CD4-positive, CD25-positive, alpha-beta regulatory T cell (primary cell): ENCODE measurements at regions not wholly inside any gene's neighbourhood (a gene's known extent, or its start where the extent isn't known, plus 50 kb on each side); places are given as distances from the start of the nearest gene placed in this dataset.

ENCODE experiments used
- ATAC-seq, 2 donors: fragments of 150-1000 bp; cut with Tn5 transposase; one replicate each; pipeline ENCODE4 v1.10.0; 2021; ENCODE audit warnings: low read depth in 2 of 2, moderate number of reproducible peaks in 2 of 2, moderate library complexity in 1 of 2
- DNase-seq, 3 donors: peaks; one replicate each; pipeline versions ENCODE4 v3.0.0 to v3.0.0-alpha.2; 2012 to 2022; ENCODE audit warnings: mixed read lengths in 1 of 3
- H3K27ac ChIP-seq: one replicate; pipeline ENCODE4 v1.7.0; 2013; ENCODE audit warnings: mild to moderate bottlenecking, low read length; ENCODE audit not compliant: insufficient read depth, poor library complexity, severe bottlenecking
- H3K27me3 ChIP-seq: one replicate; pipeline ENCODE4 v1.7.0; 2013; ENCODE audit warnings: low read length; ENCODE audit not compliant: control insufficient read depth, insufficient read depth
- H3K36me3 ChIP-seq: one replicate; pipeline ENCODE4 v1.7.0; 2013; ENCODE audit warnings: mild to moderate bottlenecking, low read length, moderate library complexity; ENCODE audit not compliant: control insufficient read depth, insufficient read depth
- H3K4me1 ChIP-seq: 2 replicates; pipeline ENCODE4 v1.7.0; 2013; ENCODE audit warnings: mild to moderate bottlenecking, low read length; ENCODE audit not compliant: insufficient read depth, control insufficient read depth, poor library complexity, severe bottlenecking
- H3K4me3 ChIP-seq: one replicate; pipeline ENCODE4 v1.7.0; 2013; ENCODE audit warnings: low read depth, mild to moderate bottlenecking, low read length, moderate library complexity
- H3K9me3 ChIP-seq, 2 experiments: 1 replicate in 1 of 2; 2 replicates in 1 of 2; pipeline ENCODE4 v1.7.0; 2013; ENCODE audit warnings: low read length in 2 of 2, mild to moderate bottlenecking in 1 of 2, moderate library complexity in 1 of 2; ENCODE audit not compliant: control insufficient read depth in 2 of 2
- H3K27ac Mint-ChIP-seq, 3 donors: one replicate each; pipeline ENCODE4 v1.8.0; 2020 to 2022; ENCODE audit warnings: mild to moderate bottlenecking in 3 of 3, mixed read lengths in 3 of 3, moderate library complexity in 2 of 3
- H3K27me3 Mint-ChIP-seq: one replicate; pipeline ENCODE4 v1.8.0; 2022; ENCODE audit warnings: mild to moderate bottlenecking, mixed read lengths
- H3K36me3 Mint-ChIP-seq: one replicate; pipeline ENCODE4 v1.8.0; 2020; ENCODE audit warnings: mixed read lengths
- H3K4me1 Mint-ChIP-seq, 4 donors: one replicate each; pipeline ENCODE4 v1.8.0; 2020 to 2022; ENCODE audit warnings: mixed read lengths in 4 of 4, mild to moderate bottlenecking in 1 of 4
- H3K4me3 Mint-ChIP-seq, 4 donors: one replicate each; pipeline ENCODE4 v1.8.0; 2020 to 2022; ENCODE audit warnings: mild to moderate bottlenecking in 4 of 4, mixed read lengths in 4 of 4, moderate library complexity in 3 of 4
- H3K9me3 Mint-ChIP-seq, 7 donors: one replicate each; pipeline ENCODE4 v1.8.0; 2020 to 2022; ENCODE audit warnings: mixed read lengths in 7 of 7, mild to moderate bottlenecking in 3 of 7, moderate library complexity in 2 of 7

GRCh38 chr9:81767921-81768320, 78.6 kb upstream of the TLE1 start:
- Histone ChIP-seq H3K36me3 (no peaks in the 10 kb centered on the region), H3K27ac (no peak overlapping the region), H3K9me3 (no peaks in the 10 kb centered on the region), H3K27me3 (no peaks in the 10 kb centered on the region), H3K4me1 (no peaks in the 10 kb centered on the region), H3K4me3 (no peak overlapping the region)
- no peak for DNase-seq
- Mint-ChIP-seq H3K36me3 (no peaks in the 10 kb centered on the region), H3K27ac (no peak overlapping the region), H3K27me3 (no peaks in the 10 kb centered on the region), H3K4me3 (no peak overlapping the region), H3K4me1 (no peaks in the 10 kb centered on the region), H3K9me3 (peaks cover 0 to 13% (median 8%) of the 10 kb centered on the region in 7 donors)
- no peak for ATAC-seq

- no peak overlapping the region for H3K4me3 Mint-ChIP-seq
- no peak overlapping the region for H3K27ac Mint-ChIP-seq
These were observed 82.2 kb upstream of the TLE1 start for GRCh38 chr9:81771571-81771970.

GRCh38 chr9:81772144-81772543, 82.8 kb upstream of the TLE1 start:
- H3K36me3 ChIP-seq = no peaks in the 10 kb centered on the region
- Mint-ChIP-seq H3K27ac (no peak overlapping the region), H3K36me3 (no peaks in the 10 kb centered on the region), H3K4me1 (no peaks in the 10 kb centered on the region), H3K27me3 (no peaks in the 10 kb centered on the region), H3K9me3 (peaks cover 0 to 15% (median 7%) of the 10 kb centered on the region in 7 donors), H3K4me3 (no peak overlapping the region)
- H3K9me3 ChIP-seq = no peaks in the 10 kb centered on the region
- no peak overlapping the region for H3K4me3 ChIP-seq
- H3K4me1 ChIP-seq = no peaks in the 10 kb centered on the region
- ATAC-seq (no peak), DNase-seq (no peak)
- no peak overlapping the region for H3K27ac ChIP-seq
- H3K27me3 ChIP-seq = no peaks in the 10 kb centered on the region

More at GRCh38 chr9:81771571-81771970, 82.2 kb upstream of the TLE1 start:
- no peaks in the 10 kb centered on the region for H3K36me3 Mint-ChIP-seq
- Histone ChIP-seq H3K36me3 (no peaks in the 10 kb centered on the region), H3K4me1 (no peaks in the 10 kb centered on the region), H3K4me3 (no peak overlapping the region), H3K27me3 (no peaks in the 10 kb centered on the region), H3K9me3 (no peaks in the 10 kb centered on the region), H3K27ac (no peak overlapping the region)
- H3K9me3 Mint-ChIP-seq = peaks cover 0 to 20% (median 7%) of the 10 kb centered on the region in 7 donors
- no peaks in the 10 kb centered on the region for H3K27me3 Mint-ChIP-seq
- no peaks in the 10 kb centered on the region for H3K4me1 Mint-ChIP-seq
- DNase-seq (no peak), ATAC-seq (no peak)

- no peaks in the 10 kb centered on the region for H3K36me3 Mint-ChIP-seq
- no peaks in the 10 kb centered on the region for H3K9me3 ChIP-seq
These were observed 87.0 kb upstream of the TLE1 start for GRCh38 chr9:81776390-81776789.

GRCh38 chr9:81776834-81777233, 87.5 kb upstream of the TLE1 start:
- no peak overlapping the region for H3K27ac Mint-ChIP-seq
- no peaks in the 10 kb centered on the region for H3K36me3 ChIP-seq
- H3K4me3 Mint-ChIP-seq = no peak overlapping the region
- peaks cover 3 to 11% (median 5%) of the 10 kb centered on the region in 7 donors for H3K9me3 Mint-ChIP-seq
- no peak for ATAC-seq
- no peak overlapping the region for H3K4me3 ChIP-seq
- no peak for DNase-seq
- no peaks in the 10 kb centered on the region for H3K27me3 ChIP-seq
- H3K4me1 Mint-ChIP-seq = no peaks in the 10 kb centered on the region
- no peaks in the 10 kb centered on the region for H3K36me3 Mint-ChIP-seq
- H3K4me1 ChIP-seq = no peaks in the 10 kb centered on the region
- no peaks in the 10 kb centered on the region for H3K9me3 ChIP-seq
- no peaks in the 10 kb centered on the region for H3K27me3 Mint-ChIP-seq
- no peak overlapping the region for H3K27ac ChIP-seq

More at GRCh38 chr9:81776390-81776789, 87.0 kb upstream of the TLE1 start:
- no peaks in the 10 kb centered on the region for H3K36me3 ChIP-seq
- H3K9me3 Mint-ChIP-seq = peaks cover 3 to 11% (median 5%) of the 10 kb centered on the region in 7 donors
- ATAC-seq = no peak
- no peaks in the 10 kb centered on the region for H3K27me3 ChIP-seq
- no peaks in the 10 kb centered on the region for H3K4me1 Mint-ChIP-seq
- no peak for DNase-seq
- H3K27me3 Mint-ChIP-seq = no peaks in the 10 kb centered on the region
- no peak overlapping the region for H3K27ac ChIP-seq
- H3K4me3 Mint-ChIP-seq = no peak overlapping the region
- no peak overlapping the region for H3K4me3 ChIP-seq
- no peaks in the 10 kb centered on the region for H3K4me1 ChIP-seq
- no peak overlapping the region for H3K27ac Mint-ChIP-seq

GRCh38 chr9:81777482-81777881, 88.1 kb upstream of the TLE1 start:
- Histone ChIP-seq H3K36me3 (no peaks in the 10 kb centered on the region), H3K4me3 (no peak overlapping the region), H3K27ac (no peak overlapping the region), H3K4me1 (no peaks in the 10 kb centered on the region), H3K27me3 (no peaks in the 10 kb centered on the region), H3K9me3 (no peaks in the 10 kb centered on the region)
- no peak for ATAC-seq
- H3K4me1 Mint-ChIP-seq = no peaks in the 10 kb centered on the region
- H3K27ac Mint-ChIP-seq = no peak overlapping the region
- no peak overlapping the region for H3K4me3 Mint-ChIP-seq
- H3K36me3 Mint-ChIP-seq = no peaks in the 10 kb centered on the region
- H3K9me3 Mint-ChIP-seq = peaks cover 3 to 11% (median 6%) of the 10 kb centered on the region in 7 donors
- H3K27me3 Mint-ChIP-seq = no peaks in the 10 kb centered on the region
- DNase-seq = no peak

GRCh38 chr9:81782313-81782995, 93.1 kb upstream of the TLE1 start:
- no peak for ATAC-seq
- Histone ChIP-seq H3K27ac (no peak overlapping the region), H3K27me3 (no peaks in the 10 kb centered on the region), H3K9me3 (no peaks in the 10 kb centered on the region), H3K4me1 (no peaks in the 10 kb centered on the region), H3K36me3 (no peaks in the 10 kb centered on the region), H3K4me3 (no peak overlapping the region)
- Mint-ChIP-seq H3K27me3 (no peaks in the 10 kb centered on the region), H3K27ac (no peak overlapping the region), H3K4me3 (no peak overlapping the region), H3K36me3 (no peaks in the 10 kb centered on the region), H3K4me1 (no peaks in the 10 kb centered on the region), H3K9me3 (peaks cover 0 to 4% (median 3%) of the 10 kb centered on the region in 7 donors)
- DNase-seq = no peak
